GM18498 (cell line): ENCODE measurements at regions not wholly inside any gene's neighbourhood (a gene's known extent, or its start where the extent isn't known, plus 50 kb on each side); places are given as distances from the start of the nearest gene placed in this dataset.

Source experiments
- ATAC-seq: cut with Tn5 transposase; IDR thresholded peaks from one replicate; pipeline ENCODE4 v1.9.1; 2021; ENCODE audit warnings: mild to moderate bottlenecking, moderate library complexity; ENCODE audit not compliant: unreplicated experiment

DNA sequence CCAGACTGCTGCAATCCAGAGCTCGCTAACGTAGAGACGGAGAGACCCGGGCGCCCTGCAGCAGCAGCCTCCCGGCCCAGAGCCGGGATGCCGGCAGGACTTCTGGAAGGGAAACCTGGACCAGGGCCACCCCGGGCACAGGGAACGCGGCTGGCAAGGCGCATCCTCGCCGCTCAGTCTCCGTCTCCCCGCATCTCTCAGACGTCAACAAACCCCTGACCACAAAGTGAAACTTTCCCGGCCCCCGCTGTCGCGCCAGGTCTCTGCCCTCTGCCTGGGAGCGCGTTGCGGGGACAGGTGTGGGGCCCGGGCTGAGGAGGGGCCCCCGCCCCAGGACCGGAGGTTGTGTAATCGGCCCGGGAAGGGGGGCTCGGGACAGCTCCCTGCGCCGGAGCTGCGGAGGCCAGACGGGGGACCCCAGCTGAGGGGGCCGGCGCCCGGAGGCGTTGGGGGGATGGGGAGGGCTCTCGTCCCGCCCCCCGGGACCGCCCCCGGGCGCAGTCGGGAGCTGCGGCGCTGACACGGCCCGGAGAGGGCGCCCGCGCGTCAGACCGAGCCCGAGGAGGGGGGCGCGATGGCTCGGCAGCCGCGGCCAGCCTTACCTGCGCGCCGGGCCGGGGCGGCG, 116.6 kb upstream of the HIVEP3 start:
- peak; percentile 78 for ATAC-seq

GRCh38 chr1:42034426-42034825, 115.7 kb upstream of the HIVEP3 start:
- ATAC-seq, result no peak

DNA sequence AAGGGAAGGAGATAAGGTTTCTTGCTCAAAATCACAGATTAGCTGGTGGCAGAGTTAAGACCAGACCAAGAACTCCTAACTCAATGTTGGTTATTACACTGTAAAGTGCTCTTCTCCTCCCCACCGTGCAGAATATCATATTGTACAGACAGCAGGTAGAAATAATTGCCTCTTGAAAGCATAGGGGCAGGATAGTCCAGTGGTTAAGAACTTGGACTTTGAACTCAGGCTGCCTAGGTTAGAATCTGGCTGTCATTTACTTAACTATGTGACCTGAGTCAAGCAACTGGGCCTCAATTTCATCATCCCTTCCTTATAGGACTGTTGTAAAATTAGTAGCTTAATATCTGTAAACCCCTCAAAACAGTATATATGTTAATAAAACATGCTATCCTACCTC, 114.9 kb upstream of the HIVEP3 start:
- no peak for ATAC-seq

GRCh38 chr1:42017730-42018129, 99.0 kb upstream of the HIVEP3 start:
- ATAC-seq, result no peak

GRCh38 chr1:42017259-42017658, 98.5 kb upstream of the HIVEP3 start:
- ATAC-seq, result no peak

DNA sequence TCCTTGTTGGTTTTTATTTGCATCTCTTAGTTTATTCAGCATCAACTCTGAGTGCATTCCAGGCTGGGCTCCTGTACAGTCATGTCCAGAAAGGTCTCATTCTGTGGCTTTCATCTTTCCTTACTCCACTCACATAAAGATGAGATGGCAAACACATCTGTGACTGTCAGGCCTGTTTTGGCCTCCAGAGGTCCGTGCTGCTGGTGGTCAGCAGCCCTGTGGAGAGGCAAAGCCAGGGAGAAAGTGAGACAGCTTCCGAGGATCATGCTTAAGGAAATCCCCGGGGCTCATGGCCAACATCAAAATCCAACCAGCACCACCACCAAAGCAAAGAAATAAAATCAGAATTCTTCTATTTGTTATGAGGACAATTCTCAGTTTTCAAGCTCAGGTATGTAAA, 96.1 kb upstream of the HIVEP3 start:
- ATAC-seq, result no peak

GRCh38 chr1:42013881-42014470, 95.3 kb upstream of the HIVEP3 start:
- no peak for ATAC-seq

- ATAC-seq, result no peak
Measured at GRCh38 chr1:42012852-42013251, 94.1 kb upstream of the HIVEP3 start.

GRCh38 chr1:42010381-42010780, 91.7 kb upstream of the HIVEP3 start:
- no peak for ATAC-seq

DNA sequence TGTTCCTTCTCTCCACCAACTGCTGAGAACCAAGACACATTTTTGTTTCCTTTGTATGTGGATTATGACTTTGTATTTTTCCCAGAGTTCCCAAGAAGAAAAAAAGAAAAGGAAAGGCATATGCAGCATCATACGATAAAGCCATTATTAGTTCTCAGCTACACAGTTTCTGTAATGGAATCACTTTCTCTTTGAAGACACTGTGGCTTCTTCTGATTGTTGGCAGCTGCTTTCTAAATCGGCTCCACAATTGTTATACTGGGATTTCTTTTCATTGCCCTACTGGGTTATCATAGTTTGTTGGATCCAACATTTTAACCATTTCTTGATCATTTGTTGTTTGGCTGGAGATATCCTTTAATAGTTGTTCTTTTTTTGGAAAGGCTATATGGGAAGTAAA, 89.5 kb upstream of the HIVEP3 start:
- no peak for ATAC-seq

- no peak for ATAC-seq
Measured at GRCh38 chr1:42006836-42007235, 88.1 kb upstream of the HIVEP3 start.

DNA sequence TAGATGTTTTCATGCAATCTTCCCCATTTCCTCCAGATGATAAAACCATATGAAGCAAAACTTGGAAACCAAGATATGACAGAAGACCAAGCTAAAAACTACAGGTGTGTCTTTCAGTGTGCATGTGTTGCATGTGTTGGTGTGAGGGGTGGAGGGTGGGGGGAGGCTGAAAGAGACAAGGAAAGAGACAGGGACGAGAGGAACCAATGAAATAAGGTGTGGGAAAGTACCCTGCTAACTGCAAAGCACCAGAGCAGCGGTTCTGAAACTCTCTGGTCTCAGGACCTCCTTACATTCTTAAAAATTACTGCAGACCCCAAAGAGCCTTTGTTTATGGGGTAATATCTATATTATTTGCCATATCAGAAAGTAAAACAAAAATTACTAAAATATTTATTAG, 87.4 kb upstream of the HIVEP3 start:
- no peak for ATAC-seq

GRCh38 chr1:42005530-42005929, 86.8 kb upstream of the HIVEP3 start:
- ATAC-seq, result no peak

GRCh38 chr1:42004860-42005259, 86.1 kb upstream of the HIVEP3 start:
- no peak for ATAC-seq

GRCh38 chr1:42004322-42004721, 85.6 kb upstream of the HIVEP3 start:
- no peak for ATAC-seq

- no peak for ATAC-seq
Measured at GRCh38 chr1:42003433-42003832, 84.7 kb upstream of the HIVEP3 start.

DNA sequence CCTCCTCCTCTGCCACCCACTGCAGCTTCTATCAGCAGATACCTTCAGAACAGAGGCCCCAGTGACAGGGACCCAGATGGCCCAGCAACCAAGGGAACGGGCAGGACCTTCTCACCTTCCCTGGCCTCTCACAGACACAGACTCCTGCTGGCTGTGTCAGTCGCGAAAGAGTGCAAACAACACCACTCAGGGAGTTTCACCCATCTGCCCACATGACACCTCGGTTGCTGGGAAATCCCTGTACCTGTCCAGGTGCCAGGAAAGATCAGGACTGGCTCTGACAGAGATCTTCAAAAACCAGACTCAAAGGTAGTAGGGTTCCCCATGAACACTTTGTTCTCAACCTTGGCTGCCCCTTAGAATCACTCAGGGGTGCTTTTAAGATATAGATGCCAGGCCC, 83.5 kb upstream of the HIVEP3 start:
- ATAC-seq, result no peak

GRCh38 chr1:42000766-42001165, 82.0 kb upstream of the HIVEP3 start:
- no peak for ATAC-seq

GRCh38 chr1:41999884-42000283, 81.2 kb upstream of the HIVEP3 start:
- no peak for ATAC-seq

GRCh38 chr1:41998250-41998649, 79.5 kb upstream of the HIVEP3 start:
- no peak for ATAC-seq

DNA sequence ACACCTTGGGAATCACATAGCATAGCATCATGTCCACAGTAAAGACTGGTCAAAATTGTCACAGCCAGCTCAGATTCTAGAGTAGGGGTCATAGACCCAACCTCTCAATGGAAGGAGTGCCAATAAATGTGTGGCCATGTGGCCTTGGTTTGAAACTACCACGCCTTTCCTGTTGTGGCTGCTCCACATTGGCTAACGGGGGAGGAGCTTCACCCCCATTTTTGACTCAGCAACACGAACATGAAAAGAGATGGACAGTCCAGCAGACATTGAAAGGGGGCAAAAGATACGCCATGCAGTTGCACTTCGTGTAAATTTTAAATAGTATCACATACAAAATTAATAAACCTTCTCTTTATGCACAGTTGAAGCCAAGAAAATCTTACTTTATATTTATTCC, 78.4 kb upstream of the HIVEP3 start:
- no peak for ATAC-seq

DNA sequence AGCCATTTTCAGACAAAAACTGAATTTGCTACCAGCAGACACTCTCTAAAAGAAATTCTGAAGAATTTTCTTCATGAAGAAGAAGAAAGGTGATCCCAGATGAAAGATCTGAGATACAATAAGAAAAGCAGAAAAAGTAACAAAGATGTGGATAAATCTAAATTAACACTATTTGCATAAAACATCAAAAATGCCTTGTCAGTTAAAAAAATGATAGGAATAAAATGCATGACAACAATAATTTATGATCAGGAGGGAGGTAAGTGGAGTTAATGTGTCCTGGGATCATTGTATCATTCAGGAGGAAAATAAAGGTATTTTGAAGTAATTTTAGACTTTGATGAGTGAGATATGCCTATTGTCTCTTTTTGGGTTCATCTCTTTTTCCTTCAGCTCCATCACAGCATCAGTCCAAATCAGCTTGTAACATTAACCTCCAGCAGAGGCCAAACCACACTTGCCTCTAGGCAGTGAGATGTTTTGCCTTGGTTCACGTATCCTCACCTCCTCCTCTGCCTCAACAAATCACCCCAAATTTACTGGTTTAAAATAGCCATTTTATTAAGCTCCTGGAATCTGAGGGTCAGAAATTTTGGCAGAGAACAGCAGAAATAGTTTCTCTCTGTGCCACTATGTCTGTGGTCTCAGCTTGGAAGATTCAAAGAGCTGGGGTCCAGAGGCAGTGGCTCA, 76.9 kb upstream of the HIVEP3 start:
- no peak for ATAC-seq
